Naive thymus-derived CD8-positive, alpha-beta T cell (primary cell): ENCODE measurements at regions not wholly inside any gene's neighbourhood (a gene's known extent, or its start where the extent isn't known, plus 50 kb on each side); places are given as distances from the start of the nearest gene placed in this dataset.
"Not testable (repeated sequence)": the region's sequence is repeated elsewhere in the genome, so short reads cannot be mapped to it uniquely, and the experiment has no call there.

Experiments used
- ATAC-seq, 2 donors: fragments of 150-1000 bp; cut with Tn5 transposase in 1 of 2; sonication (Bioruptor Pico), chemical (Tn5 transposase) in 1 of 2; 1 replicate in 1 of 2; 2 replicates in 1 of 2; pipeline ENCODE4 v1.10.0; 2021; ENCODE audit warnings: mild to moderate bottlenecking in 2 of 2, moderate library complexity in 2 of 2
- POLR2A ChIA-PET: fragments of 350-600 bp; sonication (Branson Sonifier 250); formaldehyde crosslinking; loops from one replicate; lab custom pipeline; 2021; ENCODE audit warnings: antibody characterized with exemption; lab: Charles Lee
- DNase-seq, 10 donors: peaks; one replicate each; pipeline versions ENCODE4 v3.0.0 to v3.0.0-alpha.2; 2020 to 2022
- H3K27ac Mint-ChIP-seq, 10 donors: one replicate each; pipeline ENCODE4 v1.8.0; 2020 to 2022; ENCODE audit warnings: mild to moderate bottlenecking in 10 of 10, mixed read lengths in 10 of 10, moderate library complexity in 4 of 10, inconsistent platforms in 1 of 10
- H3K27me3 Mint-ChIP-seq, 5 donors: one replicate each; pipeline ENCODE4 v1.8.0; 2021 to 2022; ENCODE audit warnings: mixed read lengths in 5 of 5
- H3K36me3 Mint-ChIP-seq, 3 donors: one replicate each; pipeline ENCODE4 v1.8.0; 2020 to 2022; ENCODE audit warnings: mixed read lengths in 3 of 3, mild to moderate bottlenecking in 2 of 3, inconsistent platforms in 1 of 3
- H3K4me1 Mint-ChIP-seq, 4 donors: one replicate each; pipeline ENCODE4 v1.8.0; 2021 to 2022; ENCODE audit warnings: mixed read lengths in 4 of 4
- H3K4me3 Mint-ChIP-seq, 10 donors: one replicate each; pipeline ENCODE4 v1.8.0; 2020 to 2022; ENCODE audit warnings: mild to moderate bottlenecking in 10 of 10, mixed read lengths in 10 of 10, moderate library complexity in 6 of 10, inconsistent platforms in 1 of 10
- H3K9me3 Mint-ChIP-seq, 9 donors: one replicate each; pipeline ENCODE4 v1.8.0; 2020 to 2022; ENCODE audit warnings: mixed read lengths in 9 of 9, mild to moderate bottlenecking in 3 of 9, inconsistent platforms in 1 of 9, moderate library complexity in 1 of 9

- ATAC-seq, H3K27ac Mint-ChIP-seq, H3K9me3 Mint-ChIP-seq, H3K4me1 Mint-ChIP-seq, H3K4me3 Mint-ChIP-seq, DNase-seq, H3K27me3 Mint-ChIP-seq, POLR2A ChIA-PET, H3K36me3 Mint-ChIP-seq: not testable (repeated sequence)
Observed at GRCh38 chr15:24139622-24140021, 452.5 kb upstream of the NDN start.

GRCh38 chr15:24145070-24145469, 458.0 kb upstream of the NDN start:
- H3K4me1 Mint-ChIP-seq, ATAC-seq, H3K36me3 Mint-ChIP-seq, POLR2A ChIA-PET, DNase-seq, H3K27me3 Mint-ChIP-seq, H3K27ac Mint-ChIP-seq, H3K4me3 Mint-ChIP-seq, H3K9me3 Mint-ChIP-seq: not testable (repeated sequence)

GRCh38 chr15:24146251-24146650, 459.1 kb upstream of the NDN start:
- peaks cover 0 to 7% (median 0%) of the 10 kb centered on the region in 9 donors for H3K9me3 Mint-ChIP-seq
- ATAC-seq = no peak
- no peak overlapping the region for H3K4me3 Mint-ChIP-seq
- no peak for DNase-seq
- H3K27ac Mint-ChIP-seq = no peak overlapping the region
- POLR2A ChIA-PET = no interaction called here
- H3K4me1 Mint-ChIP-seq = no peaks in the 10 kb centered on the region
- H3K27me3 Mint-ChIP-seq = peaks cover 0 to 5% (median 0%) of the 10 kb centered on the region in 5 donors
- no peaks in the 10 kb centered on the region for H3K36me3 Mint-ChIP-seq

GRCh38 chr15:24150542-24150941, 463.4 kb upstream of the NDN start:
- Mint-ChIP-seq H3K4me3 (no peak overlapping the region), H3K4me1 (no peaks in the 10 kb centered on the region), H3K9me3 (peaks cover 0 to 11% (median 3%) of the 10 kb centered on the region in 9 donors), H3K27me3 (peaks cover 0 to 4% (median 0%) of the 10 kb centered on the region in 5 donors), H3K36me3 (no peaks in the 10 kb centered on the region), H3K27ac (no peak overlapping the region)
- POLR2A ChIA-PET = no interaction called here
- ATAC-seq (no peak), DNase-seq (no peak)

GRCh38 chr15:24158306-24158705, 471.2 kb upstream of the NDN start:
- peaks cover 0 to 21% (median 14%) of the 10 kb centered on the region in 9 donors for H3K9me3 Mint-ChIP-seq
- H3K36me3 Mint-ChIP-seq, DNase-seq, H3K27ac Mint-ChIP-seq, H3K27me3 Mint-ChIP-seq, POLR2A ChIA-PET, ATAC-seq, H3K4me1 Mint-ChIP-seq, H3K4me3 Mint-ChIP-seq: not testable (repeated sequence)

GRCh38 chr15:24165512-24165911, 478.4 kb upstream of the NDN start:
- H3K36me3 Mint-ChIP-seq, POLR2A ChIA-PET, ATAC-seq, DNase-seq, H3K27ac Mint-ChIP-seq, H3K4me3 Mint-ChIP-seq, H3K4me1 Mint-ChIP-seq, H3K27me3 Mint-ChIP-seq: not testable (repeated sequence)
- H3K9me3 Mint-ChIP-seq = peaks cover 0 to 13% (median 1%) of the 10 kb centered on the region in 9 donors

GRCh38 chr15:24202297-24202696, 473.3 kb upstream of the NPAP1 start:
- H3K27ac Mint-ChIP-seq, ATAC-seq, H3K4me1 Mint-ChIP-seq, H3K36me3 Mint-ChIP-seq, H3K9me3 Mint-ChIP-seq, H3K27me3 Mint-ChIP-seq, DNase-seq, H3K4me3 Mint-ChIP-seq, POLR2A ChIA-PET: not testable (repeated sequence)

- H3K27me3 Mint-ChIP-seq, POLR2A ChIA-PET, H3K27ac Mint-ChIP-seq, DNase-seq, H3K36me3 Mint-ChIP-seq, ATAC-seq, H3K4me3 Mint-ChIP-seq, H3K4me1 Mint-ChIP-seq: not testable (repeated sequence)
- H3K9me3 Mint-ChIP-seq = peaks cover 0 to 13% (median 7%) of the 10 kb centered on the region in 9 donors
Observed at GRCh38 chr15:24211742-24212476, 463.7 kb upstream of the NPAP1 start.

- no peak overlapping the region for H3K4me3 Mint-ChIP-seq
- peaks cover 5 to 40% (median 10%) of the 10 kb centered on the region in 9 donors for H3K9me3 Mint-ChIP-seq
- no peaks in the 10 kb centered on the region for H3K4me1 Mint-ChIP-seq
- DNase-seq (no peak), ATAC-seq (no peak)
- no peaks in the 10 kb centered on the region for H3K27me3 Mint-ChIP-seq
- POLR2A ChIA-PET = no interaction called here
- no peak overlapping the region for H3K27ac Mint-ChIP-seq
- no peaks in the 10 kb centered on the region for H3K36me3 Mint-ChIP-seq
Observed at GRCh38 chr15:24223739-24224138, 451.8 kb upstream of the NPAP1 start.

- Mint-ChIP-seq H3K27ac (no peak overlapping the region), H3K4me3 (no peak overlapping the region), H3K27me3 (no peaks in the 10 kb centered on the region), H3K4me1 (no peaks in the 10 kb centered on the region), H3K9me3 (peaks cover 5 to 44% (median 12%) of the 10 kb centered on the region in 9 donors), H3K36me3 (no peaks in the 10 kb centered on the region)
- ATAC-seq = no peak
- POLR2A ChIA-PET = no interaction called here
- DNase-seq = no peak
Observed at GRCh38 chr15:24224161-24224560, 451.4 kb upstream of the NPAP1 start.

GRCh38 chr15:24228922-24229321, 446.7 kb upstream of the NPAP1 start:
- H3K27me3 Mint-ChIP-seq, DNase-seq, H3K27ac Mint-ChIP-seq, ATAC-seq, H3K4me3 Mint-ChIP-seq, POLR2A ChIA-PET, H3K36me3 Mint-ChIP-seq, H3K4me1 Mint-ChIP-seq: not testable (repeated sequence)
- H3K9me3 Mint-ChIP-seq = peaks cover 6 to 43% (median 15%) of the 10 kb centered on the region in 9 donors

GRCh38 chr15:24233134-24233533, 442.4 kb upstream of the NPAP1 start:
- DNase-seq, H3K4me1 Mint-ChIP-seq, H3K27ac Mint-ChIP-seq, H3K36me3 Mint-ChIP-seq, ATAC-seq, POLR2A ChIA-PET, H3K27me3 Mint-ChIP-seq, H3K4me3 Mint-ChIP-seq: not testable (repeated sequence)
- H3K9me3 Mint-ChIP-seq = peaks cover 4 to 36% (median 10%) of the 10 kb centered on the region in 9 donors

- H3K27ac Mint-ChIP-seq, DNase-seq, H3K9me3 Mint-ChIP-seq, POLR2A ChIA-PET, H3K4me3 Mint-ChIP-seq, H3K27me3 Mint-ChIP-seq, ATAC-seq, H3K4me1 Mint-ChIP-seq, H3K36me3 Mint-ChIP-seq: not testable (repeated sequence)
Observed at GRCh38 chr15:24240580-24240979, 435.0 kb upstream of the NPAP1 start.

GRCh38 chr15:24259106-24259505, 416.5 kb upstream of the NPAP1 start:
- H3K4me1 Mint-ChIP-seq, DNase-seq, H3K36me3 Mint-ChIP-seq, ATAC-seq, H3K4me3 Mint-ChIP-seq, H3K27ac Mint-ChIP-seq, H3K27me3 Mint-ChIP-seq, POLR2A ChIA-PET: not testable (repeated sequence)
- H3K9me3 Mint-ChIP-seq = peaks cover 0 to 21% (median 11%) of the 10 kb centered on the region in 9 donors
